ENCODE measurements at regions not wholly inside any gene's neighbourhood (a gene's known extent, or its start where the extent isn't known, plus 50 kb on each side); places are given as distances from the start of the nearest gene placed in this dataset.
"Not testable (repeated sequence)": the region's sequence is repeated elsewhere in the genome, so short reads cannot be mapped to it uniquely, and the experiment has no call there.

- DNase-seq (ENCODE audit: low read depth in 2 of 3, low spot score in 2 of 3), result no peak
Observed at GRCh38 chr18:59038295-59039039, 101.2 kb upstream of the SEC11C start.

DNA sequence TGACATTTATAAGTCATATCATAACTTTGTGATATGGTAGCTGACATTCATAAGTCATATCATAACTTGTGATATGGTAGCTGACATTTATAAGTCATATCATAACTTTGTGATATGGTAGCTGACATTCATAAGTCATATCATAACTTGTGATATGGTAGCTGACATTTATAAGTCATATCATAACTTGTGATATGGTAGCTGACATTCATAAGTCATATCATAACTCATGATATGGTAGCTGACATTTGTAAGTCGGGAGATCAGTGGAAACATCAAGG is 100.7 kb upstream of the SEC11C start:
- DNase-seq (ENCODE audit: low read depth in 2 of 3, low spot score in 2 of 3), result not testable (repeated sequence)

- DNase-seq (ENCODE audit: low read depth in 2 of 3, low spot score in 2 of 3), result no peak
Observed at GRCh38 chr18:59039449-59039848, 100.2 kb upstream of the SEC11C start.

DNA sequence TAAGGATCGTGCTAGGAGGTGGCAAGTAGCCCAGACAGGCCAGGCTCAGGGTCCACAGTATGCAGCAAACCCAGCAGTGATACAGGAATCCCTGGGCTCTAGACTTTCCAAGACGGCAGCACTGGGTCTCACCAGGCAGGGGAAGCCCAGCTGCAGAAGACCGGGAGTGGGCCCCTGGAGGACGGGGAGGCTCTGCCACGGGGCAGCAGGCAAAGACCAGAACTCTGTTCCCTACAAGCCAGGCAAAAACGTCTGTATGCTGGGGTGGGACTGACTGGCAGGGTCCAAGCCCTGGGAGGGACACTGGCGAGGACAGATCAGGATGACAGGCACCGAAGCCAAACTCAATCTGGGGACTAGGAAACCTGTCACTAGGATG is 98.9 kb upstream of the SEC11C start:
- no peak for DNase-seq (ENCODE audit: low read depth in 2 of 3, low spot score in 2 of 3)

DNA sequence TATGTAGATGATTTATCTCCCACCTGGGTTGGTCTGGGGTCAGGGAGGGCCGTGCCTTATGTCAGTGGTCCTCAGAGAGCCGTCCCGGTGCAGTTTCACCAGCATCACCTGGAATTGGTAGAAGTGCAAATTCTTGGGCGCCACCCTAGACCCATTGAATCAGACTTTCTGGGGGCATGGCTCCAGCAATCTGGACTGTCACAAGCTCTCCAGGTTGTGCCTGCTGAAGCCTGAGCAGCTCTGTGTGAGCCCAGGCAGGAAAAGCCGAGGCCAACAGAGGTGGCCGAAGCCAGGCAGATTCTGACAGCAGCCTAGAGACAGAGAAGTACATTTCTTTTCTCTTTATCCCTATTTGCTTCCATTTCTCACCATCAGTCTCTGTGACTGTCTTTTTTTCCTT is 98.4 kb upstream of the SEC11C start:
- no peak for DNase-seq (ENCODE audit: low read depth in 2 of 3, low spot score in 2 of 3)

DNA sequence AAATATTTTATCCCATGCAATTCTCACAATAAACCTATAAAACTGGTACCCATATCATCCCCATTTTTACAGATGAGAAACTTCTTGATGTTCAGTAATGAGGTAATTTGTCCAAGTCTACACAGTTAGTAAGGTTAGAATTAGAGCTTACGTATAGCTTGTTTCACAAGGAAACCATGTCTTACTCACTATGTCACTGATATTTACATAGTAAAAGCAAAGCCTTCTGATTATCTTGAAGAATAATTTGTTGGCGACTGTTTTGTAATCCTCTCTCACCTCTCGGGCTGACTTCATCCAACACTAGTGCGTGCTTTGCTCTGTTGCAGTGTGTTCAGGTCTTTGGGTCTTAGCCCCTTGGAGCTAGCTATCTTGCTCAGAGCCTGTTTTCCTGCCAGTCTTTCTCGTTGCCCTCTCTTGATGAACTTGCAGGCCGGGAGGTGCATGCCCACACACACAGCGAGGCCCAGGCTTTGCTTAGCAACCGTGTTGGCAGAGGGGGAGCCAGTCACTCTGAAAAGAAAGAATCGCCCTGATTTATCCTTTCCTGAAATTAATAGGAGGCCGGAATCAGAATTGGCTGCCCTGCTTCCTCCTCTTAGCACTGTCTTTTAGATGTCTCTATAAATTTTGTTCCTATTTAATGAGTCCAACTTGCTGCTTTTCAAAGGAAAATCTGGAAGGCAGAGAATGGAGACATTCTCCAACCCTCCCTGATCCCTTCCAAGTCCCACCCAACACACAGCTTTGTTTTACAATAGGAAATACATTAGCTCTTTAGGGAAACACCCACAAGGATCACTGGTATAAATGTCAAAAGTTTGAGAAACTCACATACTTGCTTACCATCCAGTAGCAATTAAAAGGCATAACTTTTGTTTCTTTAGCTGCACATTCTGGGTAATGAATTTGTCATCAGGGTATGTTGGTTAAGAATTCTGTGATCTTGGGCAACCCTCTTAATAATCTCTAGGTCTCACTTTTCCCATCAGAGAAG is 97.6 kb upstream of the SEC11C start:
- DNase-seq (ENCODE audit: low read depth in 2 of 3, low spot score in 2 of 3), result no peak

GRCh38 chr18:59044855-59045254 is 94.8 kb upstream of the SEC11C start:
- DNase-seq (ENCODE audit: low read depth in 2 of 3, low spot score in 2 of 3), result no peak

DNA sequence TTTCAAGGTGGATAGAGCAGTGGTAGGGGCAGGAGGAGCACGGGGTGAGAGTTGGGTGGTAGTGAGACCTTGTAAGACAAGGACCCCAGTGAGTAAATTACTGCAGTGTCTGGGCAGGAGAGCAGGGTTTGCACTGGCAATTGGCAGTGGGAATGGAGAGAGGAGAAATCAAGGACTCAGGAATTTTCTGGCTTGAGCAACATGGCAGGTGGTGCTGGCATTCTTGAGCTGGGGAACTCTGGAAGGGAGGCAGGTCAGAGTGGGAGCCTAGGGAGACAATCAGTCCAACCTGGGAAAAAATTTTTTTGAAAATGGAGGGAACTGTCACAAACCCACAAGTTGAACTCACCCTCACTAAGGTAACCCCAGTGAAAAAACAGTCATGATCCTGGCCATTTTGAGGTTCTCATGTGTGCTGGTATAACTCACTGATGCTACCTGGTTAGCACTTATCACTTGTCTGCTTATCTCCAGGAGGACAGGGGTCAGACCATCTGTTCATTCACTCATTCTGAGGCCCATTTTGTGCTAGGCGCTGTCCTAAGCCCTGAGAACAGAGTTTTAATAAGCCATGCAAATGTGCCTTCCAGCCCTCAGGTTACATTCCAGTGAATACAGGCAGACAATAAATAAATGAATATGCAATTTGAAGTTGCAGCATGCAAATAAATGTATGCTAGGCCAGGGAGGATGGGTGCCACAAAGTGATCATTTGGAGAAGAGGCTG is 92.2 kb upstream of the SEC11C start:
- no peak for DNase-seq (ENCODE audit: low read depth in 2 of 3, low spot score in 2 of 3)

GRCh38 chr18:59048048-59048363 is 91.7 kb upstream of the SEC11C start:
- no peak for DNase-seq (ENCODE audit: low read depth in 2 of 3, low spot score in 2 of 3)

GRCh38 chr18:59048378-59048777 is 91.3 kb upstream of the SEC11C start:
- no peak for DNase-seq (ENCODE audit: low read depth in 2 of 3, low spot score in 2 of 3)

DNA sequence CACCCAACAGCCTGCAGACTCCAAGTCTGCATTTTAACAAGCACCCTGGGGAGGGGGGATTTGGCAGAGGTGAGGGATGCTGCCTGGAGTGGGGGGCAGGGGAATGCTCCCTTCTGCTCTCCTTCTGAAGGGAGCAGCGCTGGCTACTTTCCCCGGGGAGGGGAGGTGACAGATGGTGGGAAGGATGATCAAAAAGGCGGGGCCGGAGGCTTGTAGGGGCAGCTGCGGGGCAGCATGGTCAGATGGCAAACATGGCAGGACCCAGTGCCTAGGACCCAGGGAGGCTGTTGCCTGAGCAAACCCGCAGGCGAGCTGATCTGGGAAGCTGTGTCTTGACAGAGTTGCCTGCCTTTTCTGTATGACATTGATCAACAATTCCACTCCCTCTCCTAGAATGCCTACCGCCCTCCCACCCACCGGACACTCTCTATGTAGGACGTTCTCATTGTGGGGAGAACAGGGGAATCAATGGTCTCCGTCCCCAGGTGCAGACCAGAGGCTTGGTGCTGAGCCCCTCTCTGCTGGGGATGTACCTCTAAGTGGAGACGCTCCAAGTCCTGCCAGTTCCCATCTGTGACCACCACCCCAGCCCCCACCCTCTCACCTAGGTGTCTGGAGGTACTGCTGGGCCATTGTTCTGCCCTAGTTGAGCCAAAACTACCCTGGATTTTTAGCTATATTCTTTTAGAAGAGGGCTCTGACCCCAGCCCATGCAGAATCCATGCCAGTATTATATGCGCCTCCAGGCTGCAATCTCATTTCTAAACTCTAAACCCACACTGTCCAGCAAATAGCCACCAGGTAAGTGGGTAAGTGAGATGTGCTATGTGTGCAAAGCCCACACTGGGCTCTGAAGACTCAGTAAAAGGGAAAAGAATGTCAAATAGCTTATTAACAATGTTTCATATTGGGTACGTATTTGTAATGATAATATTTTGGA is 89.7 kb upstream of the SEC11C start:
- no peak for DNase-seq (ENCODE audit: low read depth in 2 of 3, low spot score in 2 of 3)

- DNase-seq (ENCODE audit: low read depth in 2 of 3, low spot score in 2 of 3), result no peak
Observed at GRCh38 chr18:59050661-59051057, 89.0 kb upstream of the SEC11C start.

GRCh38 chr18:59051470-59052165 is 88.1 kb upstream of the SEC11C start:
- DNase-seq (ENCODE audit: low read depth in 2 of 3, low spot score in 2 of 3), result no peak

DNA sequence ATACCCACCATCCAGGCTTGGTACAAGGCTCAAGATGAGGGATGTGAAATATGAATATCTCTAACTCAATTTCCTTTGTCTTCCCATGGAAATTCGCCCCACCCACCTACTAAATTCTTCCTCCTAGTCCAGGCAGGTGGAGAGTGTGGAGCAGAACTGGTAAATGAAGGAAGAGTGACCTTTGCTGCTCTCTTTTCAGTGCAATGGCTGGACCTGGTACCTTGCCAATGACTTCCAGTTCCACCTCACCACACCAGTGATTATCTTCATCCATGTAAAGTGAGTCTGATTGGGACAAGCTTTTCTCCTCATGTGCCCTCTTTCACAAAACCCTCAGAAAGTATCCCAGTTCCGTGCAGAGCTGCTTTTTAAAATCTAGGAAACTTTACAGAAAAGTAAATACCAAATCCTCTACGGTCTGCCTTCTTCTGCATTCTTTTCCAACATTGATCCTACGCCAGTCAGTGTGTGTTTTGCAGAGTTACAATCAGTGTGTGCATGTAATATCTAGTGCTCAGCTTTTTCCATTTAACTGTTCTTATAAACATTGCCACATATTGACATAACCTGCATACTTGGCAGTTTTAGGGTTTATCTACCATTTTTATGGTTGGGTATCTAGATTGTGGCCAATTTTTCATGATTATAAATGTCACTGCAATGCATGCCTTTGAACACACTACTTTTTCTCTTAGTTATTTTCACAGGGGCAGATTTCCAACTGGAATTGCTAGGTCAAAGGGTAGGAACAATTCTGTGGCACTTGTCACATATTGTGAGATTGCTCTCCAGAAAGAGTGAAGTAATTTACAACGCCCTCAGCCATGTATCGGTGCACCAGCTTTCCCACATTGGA is 86.5 kb upstream of the SEC11C start:
- no peak for DNase-seq (ENCODE audit: low read depth in 2 of 3, low spot score in 2 of 3)

DNA sequence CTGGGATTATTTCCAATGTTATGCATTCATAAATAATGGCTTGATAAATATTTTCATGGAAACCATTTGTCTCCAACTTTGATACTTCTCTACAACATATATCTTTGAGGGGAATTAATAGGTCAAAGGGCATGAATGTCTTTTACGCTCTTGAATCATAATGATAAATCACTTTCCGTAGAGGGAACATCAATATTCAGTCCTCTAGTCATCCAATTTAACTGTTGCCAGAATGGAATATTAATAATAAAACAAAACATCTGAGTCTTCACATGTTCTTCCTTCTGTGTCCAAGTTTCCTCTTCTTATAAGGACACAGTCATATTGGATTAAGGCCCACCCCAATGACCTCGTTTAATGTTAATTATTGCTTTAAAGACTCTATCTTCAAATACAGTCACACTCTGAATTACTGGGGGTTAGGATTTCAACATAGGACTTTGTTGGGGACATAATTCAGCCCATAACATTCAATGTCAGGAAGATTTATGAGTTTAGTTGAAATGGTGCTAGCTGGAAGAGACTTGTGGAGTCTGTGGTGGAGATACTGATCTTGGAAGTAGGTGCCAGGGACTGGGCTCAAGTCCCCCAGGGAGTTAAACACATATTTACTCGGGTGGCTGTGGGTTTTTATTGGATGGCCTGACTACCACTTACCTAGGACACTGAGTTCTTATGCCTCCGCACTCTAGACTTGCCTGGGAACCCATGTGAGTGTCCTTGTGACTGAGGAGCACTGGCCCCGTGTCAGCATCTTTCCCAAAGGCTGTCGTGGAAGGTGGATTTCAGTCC is 85.0 kb upstream of the SEC11C start:
- DNase-seq (ENCODE audit: low read depth in 2 of 3, low spot score in 2 of 3), result no peak

GRCh38 chr18:59055345-59056032 is 84.2 kb upstream of the SEC11C start:
- no peak for DNase-seq (ENCODE audit: low read depth in 2 of 3, low spot score in 2 of 3)

GRCh38 chr18:59056706-59057492 is 82.8 kb upstream of the SEC11C start:
- peak in 2 of 3 donors; percentile 54 to 82 for DNase-seq (ENCODE audit: low read depth in 2 of 3, low spot score in 2 of 3)
